Endothelial cell of umbilical vein (primary cell): ENCODE measurements at regions not wholly inside any gene's neighbourhood (a gene's known extent, or its start where the extent isn't known, plus 50 kb on each side); places are given as distances from the start of the nearest gene placed in this dataset.

ENCODE experiments used
- BruUV-seq: library from RNA; stranded (reverse); fragments of 400-500 nt; replicated peaks from 2 replicates; lab custom pipeline; 2021; lab: Mats Ljungman, UMichigan
- CTCF ChIA-PET: fragments of 300-600, 350-600 bp; sonication (Branson Sonifier 250); formaldehyde crosslinking; loops from one replicate; lab custom pipeline; 2021; ENCODE audit warnings: antibody characterized with exemption, inconsistent platforms; lab: Charles Lee
- POLR2A ChIA-PET: fragments of 300-600, 350-600 bp; sonication (Branson Sonifier 250); formaldehyde crosslinking; loops from one replicate; lab custom pipeline; 2021; ENCODE audit warnings: antibody characterized with exemption, inconsistent platforms; lab: Charles Lee
- DNase-seq: peaks from one replicate; pipeline ENCODE4 v3.0.0-alpha.2; 2011; ENCODE audit warnings: low read depth, low spot score
- FAIRE-seq: peaks from 2 replicates; lab custom pipeline; 2011; peaks lifted over from hg19 to GRCh38; lab: Jason Lieb, UNC
- H2AFZ ChIP-seq: 2 replicates; pipeline ENCODE4 v1.6.0; 2012; ENCODE audit warnings: low read depth, low read length, control low read depth, inconsistent platforms
- H3K27ac ChIP-seq: 2 replicates; pipeline ENCODE4 v1.5.1; 2011; ENCODE audit warnings: low read depth, mild to moderate bottlenecking, control low read depth, low read length, moderate library complexity; ENCODE audit not compliant: insufficient read depth
- H3K27me3 ChIP-seq, 2 experiments: 2 replicates each; pipeline versions ENCODE4 v1.6.0 to v1.6.1; 2011; ENCODE audit warnings: low read length in 2 of 2, mixed read lengths in 1 of 2; ENCODE audit not compliant: control insufficient read depth in 2 of 2, insufficient read depth in 2 of 2
- H3K36me3 ChIP-seq, 2 experiments: 2 replicates in 1 of 2; 3 replicates in 1 of 2; pipeline ENCODE4 v1.5.1; 2011; ENCODE audit warnings: low read length in 2 of 2, mild to moderate bottlenecking in 1 of 2, moderate library complexity in 1 of 2; ENCODE audit not compliant: control insufficient read depth in 2 of 2, insufficient read depth in 2 of 2; ENCODE audit errors: extremely low read depth in 1 of 2
- H3K4me1 ChIP-seq: 3 replicates; pipeline ENCODE4 v1.5.1; 2011; ENCODE audit warnings: mild to moderate bottlenecking, low read length; ENCODE audit not compliant: control insufficient read depth, insufficient read depth; ENCODE audit errors: extremely low read depth
- H3K4me2 ChIP-seq: 2 replicates; pipeline ENCODE4 v1.6.1; 2011; ENCODE audit warnings: low read length, control low read depth, mixed read lengths; ENCODE audit not compliant: insufficient read depth
- H3K4me3 ChIP-seq, 3 experiments: fragments of 200-600 bp in 1 of 3; sonication (generic), shearing (Covaris generic) in 1 of 3; replicated peaks in 1 of 3; 2 replicates each; pipeline ENCODE4 v1.5.1; 2011 to 2016; ENCODE audit warnings: control low read depth in 3 of 3, low read length in 3 of 3, mild to moderate bottlenecking in 2 of 3, inconsistent platforms in 1 of 3, low read depth in 1 of 3, moderate library complexity in 1 of 3; ENCODE audit not compliant: insufficient read depth in 1 of 3
- H3K79me2 ChIP-seq: 2 replicates; pipeline ENCODE4 v1.6.0; 2012; ENCODE audit warnings: low read length, inconsistent platforms; ENCODE audit not compliant: control insufficient read depth, insufficient read depth
- H3K9ac ChIP-seq: replicated peaks from 2 replicates; pipeline ENCODE3; 2011; ENCODE audit warnings: low read length, control low read depth; ENCODE audit not compliant: insufficient read depth; ENCODE audit errors: extremely low read depth
- H3K9me1 ChIP-seq: replicated peaks from 3 replicates; pipeline ENCODE4 v1.6.0; 2011; ENCODE audit warnings: mild to moderate bottlenecking, low read length; ENCODE audit not compliant: control insufficient read depth, insufficient read depth; ENCODE audit errors: extremely low read depth
- H3K9me3 ChIP-seq: replicated peaks from 2 replicates; pipeline ENCODE4 v1.5.1; 2012; ENCODE audit warnings: low read length, inconsistent platforms; ENCODE audit not compliant: control insufficient read depth, insufficient read depth
- H4K20me1 ChIP-seq: replicated peaks from 2 replicates; pipeline ENCODE3; 2011; ENCODE audit warnings: mild to moderate bottlenecking, low read length; ENCODE audit not compliant: control insufficient read depth, insufficient read depth; ENCODE audit errors: extremely low read depth
- CTCF ChIP-seq, 2 donors: IDR thresholded peaks; 1 replicate in 1 of 2; 2 replicates in 1 of 2; pipeline ENCODE4 v1.5.1; 2011; ENCODE audit warnings: low read length in 2 of 2, mild to moderate bottlenecking in 2 of 2, moderate library complexity in 2 of 2, control low read depth in 1 of 2, inconsistent platforms in 1 of 2, low read depth in 1 of 2; ENCODE audit not compliant: insufficient read depth in 1 of 2; ENCODE audit errors: extremely low read depth in 1 of 2
- EZH2 ChIP-seq: IDR thresholded peaks from 2 replicates; pipeline ENCODE4 v1.6.1; 2012; ENCODE audit warnings: borderline replicate concordance, low read depth, mild to moderate bottlenecking, moderate library complexity, low read length, inconsistent platforms; ENCODE audit not compliant: severe bottlenecking
- FOS ChIP-seq: IDR thresholded peaks from 2 replicates; pipeline ENCODE4 v1.6.1; 2011; ENCODE audit warnings: mild to moderate bottlenecking, low read length, moderate library complexity, borderline replicate concordance; ENCODE audit not compliant: insufficient read depth
- GATA2 ChIP-seq: IDR thresholded peaks from 2 replicates; pipeline ENCODE4 v1.7.0; 2011; ENCODE audit warnings: low read depth, mild to moderate bottlenecking, moderate library complexity, mixed read lengths, low read length; ENCODE audit not compliant: insufficient read length, insufficient read depth
- JUN ChIP-seq: IDR thresholded peaks from 2 replicates; pipeline ENCODE4 v1.6.1; 2011; ENCODE audit warnings: borderline replicate concordance, low read depth; ENCODE audit not compliant: insufficient read length, insufficient read depth
- MAX ChIP-seq: IDR thresholded peaks from 2 replicates; pipeline ENCODE4 v1.6.1; 2011; ENCODE audit not compliant: insufficient read depth, insufficient read length
- MYC ChIP-seq: IDR thresholded peaks from one replicate; pipeline ENCODE4 v1.6.1; 2011; ENCODE audit warnings: mild to moderate bottlenecking, low read depth, low read length
- POLR2A ChIP-seq: IDR thresholded peaks from 2 replicates; pipeline ENCODE4 v1.6.1; 2012; ENCODE audit warnings: low read depth, mild to moderate bottlenecking, control low read depth, low read length
- POLR2AphosphoS5 ChIP-seq: IDR thresholded peaks from 2 replicates; pipeline ENCODE4 v1.6.1; 2012; ENCODE audit warnings: low read depth, mild to moderate bottlenecking, control low read depth, low read length, moderate library complexity; ENCODE audit not compliant: insufficient read depth
- dilution Hi-C: fragments of 300-500 bp; cut with MboI; formaldehyde crosslinking; loops from one replicate; pipeline ENCODE4 v1.15.0; 2019; ENCODE audit warnings: low sequenced_read_pairs; ENCODE audit not compliant: extremely low pct_ligation_motif_present
- intact Hi-C: fragments of 100-400 bp; cut with micrococcal nuclease; formaldehyde crosslinking; loops from one replicate; pipeline ENCODE4 v1.10.0; 2022

GRCh38 chr16:65786916-65787315, 579.6 kb upstream of the CDH5 start:
- Histone ChIP-seq H3K27me3 (no peaks in the 10 kb centered on the region), H3K9me1 (no peaks in the 10 kb centered on the region), H3K27ac (no peak overlapping the region), H3K4me3 (no peak overlapping the region), H3K4me2 (no peak overlapping the region), H3K79me2 (no peaks in the 10 kb centered on the region), H3K4me1 (no peaks in the 10 kb centered on the region), H2AFZ (no peak overlapping the region), H4K20me1 (no peaks in the 10 kb centered on the region), H3K9ac (no peak overlapping the region), H3K36me3 (no peaks in the 10 kb centered on the region), H3K9me3 (no peaks in the 10 kb centered on the region)
- CTCF ChIA-PET: no interaction called here
- POLR2A ChIA-PET: no interaction called here
- no peak for FAIRE-seq
- TF ChIP-seq CTCF (IDR thresholded peaks at IDR 0.05; ENCODE audit: extremely low read depth in 1 of 2, insufficient read depth in 1 of 2, low read depth in 1 of 2, low read length in 2 of 2) (no peak), JUN (no peak), MAX (no peak), MYC (no peak)
- BruUV-seq: no TSS peak
- dilution Hi-C loops (no loop called here), intact Hi-C loops (no loop called here)
- DNase-seq: no peak

- H3K4me3 ChIP-seq: no peak overlapping the region
- POLR2A ChIA-PET: no interaction called here
- no peaks in the 10 kb centered on the region for H3K9me3 ChIP-seq
- H3K27me3 ChIP-seq: no peaks in the 10 kb centered on the region
- TF ChIP-seq GATA2 (no peak), MYC (no peak), EZH2 (no peak), POLR2AphosphoS5 (no peak), POLR2A (no peak), JUN (no peak), MAX (no peak), FOS (no peak), CTCF (IDR thresholded peaks at IDR 0.05; ENCODE audit: extremely low read depth in 1 of 2, insufficient read depth in 1 of 2, low read depth in 1 of 2, low read length in 2 of 2) (no peak)
- no peak overlapping the region for H3K4me2 ChIP-seq
- H3K36me3 ChIP-seq: no peaks in the 10 kb centered on the region
- CTCF ChIA-PET: no interaction called here
- dilution Hi-C loops (no loop called here), intact Hi-C loops (no loop called here)
- no peaks in the 10 kb centered on the region for H3K79me2 ChIP-seq
- H3K9ac ChIP-seq: no peak overlapping the region
- H3K4me1 ChIP-seq: peaks cover 4% of the 10 kb centered on the region
- no peak overlapping the region for H3K27ac ChIP-seq
- H4K20me1 ChIP-seq: no peaks in the 10 kb centered on the region
- DNase-seq: peak; percentile 29
- no peak for FAIRE-seq
- BruUV-seq: no TSS peak
- H3K9me1 ChIP-seq: no peaks in the 10 kb centered on the region
- H2AFZ ChIP-seq: no peak overlapping the region
Observed at GRCh38 chr16:65783709-65784474, 582.6 kb upstream of the CDH5 start.
